Midbrain (tissue), 1 donor: ENCODE measurements at regions not wholly inside any gene's neighbourhood (a gene's known extent, or its start where the extent isn't known, plus 50 kb on each side); places are given as distances from the start of the nearest gene placed in this dataset.
"Not testable (repeated sequence)": the region's sequence is repeated elsewhere in the genome, so short reads cannot be mapped to it uniquely, and the experiment has no call there.

Experiments used
- DNase-seq: peaks from one replicate; lab custom pipeline; 2025; lab: John Stamatoyannopoulos, UW

DNA sequence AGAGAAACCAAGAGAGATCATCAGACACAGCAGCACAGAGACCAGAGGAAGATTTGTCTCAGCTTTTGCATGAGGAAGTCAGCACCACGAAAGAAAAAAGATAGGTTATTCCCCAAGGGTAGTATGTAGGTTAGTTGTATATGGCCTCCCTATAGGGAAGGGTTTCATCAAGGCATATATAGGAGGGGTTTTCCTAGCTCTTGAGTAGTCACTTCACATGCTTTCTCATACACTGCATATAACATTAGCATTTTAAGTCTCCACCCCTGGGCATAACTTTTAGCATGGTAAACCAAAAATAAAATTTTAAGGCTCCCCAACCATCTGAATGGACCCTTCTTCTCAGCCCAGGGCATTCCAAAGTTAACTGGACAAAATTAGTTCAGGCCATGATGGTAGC is 1571.6 kb upstream of the ACO1 start:
- no peak for DNase-seq

DNA sequence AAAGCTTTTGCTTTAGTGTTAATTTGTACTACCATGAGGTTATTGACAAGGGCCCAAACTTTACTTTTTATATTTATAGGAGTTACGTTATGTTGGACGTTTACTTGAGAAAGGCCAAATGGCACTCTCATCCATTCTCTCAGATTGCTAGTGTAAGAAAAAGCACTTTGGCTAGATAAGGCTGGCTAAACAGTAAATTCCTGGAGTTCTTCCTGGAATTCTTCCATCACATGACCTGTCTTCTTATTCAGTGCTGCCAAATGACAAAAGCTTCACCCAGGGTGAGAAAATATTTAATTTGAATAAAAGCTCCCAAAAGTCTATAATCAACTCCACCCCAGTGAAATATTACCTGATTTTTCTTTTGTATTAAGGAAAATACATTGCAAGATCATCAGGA is 1568.9 kb upstream of the ACO1 start:
- no peak for DNase-seq

DNA sequence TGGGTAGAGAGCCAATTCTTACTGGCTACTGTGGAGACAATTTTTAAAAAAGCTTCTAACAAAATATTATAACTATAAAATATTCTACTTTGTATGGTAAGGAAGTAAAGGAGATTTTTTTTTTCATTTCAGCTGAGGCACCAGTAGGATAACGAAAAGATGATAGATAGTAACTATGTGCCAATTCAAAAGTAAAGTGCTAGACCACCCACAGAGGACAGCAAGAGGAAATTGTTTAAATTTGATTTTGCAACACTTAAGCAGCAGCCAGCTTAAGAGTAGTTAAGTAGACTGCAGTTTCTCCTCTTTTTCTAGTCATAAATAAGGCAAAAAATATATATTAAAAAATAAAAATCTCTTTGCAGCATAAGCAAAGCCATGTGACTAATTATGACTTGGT is 1539.3 kb upstream of the ACO1 start:
- no peak for DNase-seq

DNA sequence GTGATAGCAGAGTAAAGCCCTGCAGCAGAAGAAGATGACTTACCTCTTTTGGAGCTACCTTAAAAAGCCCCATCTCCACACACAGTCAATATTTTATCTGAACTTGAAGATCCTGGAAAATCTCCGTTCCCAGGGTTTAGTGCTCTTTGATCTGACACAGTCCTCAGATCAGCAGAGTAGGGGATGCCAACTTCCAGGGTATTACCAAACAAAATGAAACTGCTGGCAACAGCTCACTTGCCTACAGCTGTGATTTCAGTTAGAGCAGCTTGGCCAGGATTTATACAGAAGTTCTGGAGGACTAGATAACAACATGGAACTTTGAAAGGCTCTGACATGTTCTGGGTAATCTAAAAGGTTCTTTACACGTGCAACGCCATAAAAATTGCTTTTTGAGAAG is 1537.8 kb upstream of the ACO1 start:
- DNase-seq, result no peak

DNA sequence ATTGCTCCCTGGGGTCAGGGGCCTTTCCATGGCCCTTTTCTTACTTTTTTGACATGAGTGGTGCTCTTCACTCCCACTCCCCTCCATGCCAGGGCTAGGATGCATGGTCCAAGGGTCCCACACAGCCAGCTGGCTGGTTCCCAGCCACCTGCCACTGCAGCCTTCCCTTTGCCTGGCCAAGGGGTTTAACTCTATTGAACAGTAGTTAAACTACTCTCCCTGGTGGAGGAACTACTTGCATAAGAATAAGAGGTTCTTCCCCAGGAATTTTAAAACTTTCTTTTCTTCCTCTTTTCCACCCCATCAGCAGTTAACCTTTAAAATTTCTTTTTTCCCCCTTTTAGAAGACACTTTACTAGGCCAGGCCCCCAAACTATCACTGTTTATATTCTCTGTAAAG is 1532.8 kb upstream of the ACO1 start:
- DNase-seq, result no peak

DNA sequence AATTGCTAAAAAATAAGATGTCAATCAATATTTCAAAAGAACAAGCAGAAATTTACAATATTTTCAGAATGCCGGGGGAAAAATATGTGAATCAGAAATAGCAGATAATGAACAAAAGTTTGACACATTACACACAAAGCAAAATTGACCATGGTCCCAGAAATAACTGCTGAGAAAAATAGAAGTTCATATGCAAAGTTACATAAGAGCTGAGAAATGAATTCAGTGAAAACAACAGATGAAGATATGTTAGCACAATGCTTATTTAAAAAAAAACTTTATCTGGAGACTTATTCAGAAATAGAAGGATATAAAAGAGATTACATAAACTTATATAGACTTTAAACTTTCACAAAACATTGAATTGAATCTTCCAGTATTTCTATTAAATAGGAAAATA is 1483.7 kb upstream of the ACO1 start:
- no peak for DNase-seq

DNA sequence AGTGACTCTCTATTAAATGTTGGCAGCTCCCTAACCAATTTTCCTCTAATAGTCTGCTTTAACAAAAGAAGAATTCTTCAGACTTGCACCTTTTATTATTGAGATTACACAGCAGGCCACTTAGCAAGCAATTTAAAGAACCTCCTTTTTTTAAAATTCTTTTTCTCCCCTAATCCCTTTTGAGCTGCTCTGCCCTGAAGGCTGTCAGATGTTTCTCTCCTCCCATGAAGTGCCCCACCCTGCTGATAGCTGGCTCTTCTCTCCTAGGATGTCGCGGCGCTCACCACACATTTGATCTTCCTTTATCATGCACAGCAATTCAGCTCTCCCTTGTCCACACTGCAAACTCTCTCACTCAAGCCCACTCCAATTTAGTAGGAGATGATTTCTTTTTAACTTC is 1471.1 kb upstream of the ACO1 start:
- no peak for DNase-seq

DNA sequence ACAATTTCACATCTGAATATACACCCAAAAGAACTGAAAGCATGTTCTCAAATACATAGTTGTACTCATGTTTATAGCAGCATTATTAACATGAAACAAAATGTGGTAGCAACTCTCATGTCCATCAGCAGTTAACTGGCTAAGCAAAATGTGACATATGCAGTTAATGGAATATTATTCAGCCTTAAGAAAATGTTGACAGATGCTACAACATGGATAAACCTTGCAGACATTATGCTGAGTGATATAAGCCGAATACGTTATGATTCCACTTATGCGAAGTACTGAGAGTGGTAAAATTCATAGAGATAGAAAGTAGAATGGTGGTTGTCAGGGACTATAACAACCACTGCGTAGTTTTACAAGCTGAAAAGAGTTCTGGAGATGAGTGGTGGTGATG is 1469.0 kb upstream of the ACO1 start:
- DNase-seq, result no peak

DNA sequence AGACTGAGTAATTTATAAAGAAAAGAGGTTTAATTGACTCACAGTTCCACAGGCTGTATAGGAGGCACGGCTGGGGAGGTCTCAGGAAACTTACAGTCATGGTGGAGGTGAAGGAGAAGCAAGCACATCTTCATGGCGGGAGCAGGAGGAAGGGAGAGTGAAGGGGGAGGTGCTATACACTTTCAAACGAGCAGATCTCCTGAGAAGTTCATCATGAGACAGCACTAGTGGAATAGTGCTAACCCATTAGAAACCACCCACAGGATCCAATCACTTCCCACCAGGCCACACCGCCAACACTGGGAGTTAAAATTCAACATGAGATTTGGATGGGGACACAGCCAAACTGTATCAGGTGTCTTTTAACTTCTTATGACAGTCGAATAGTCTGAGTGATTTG is 1459.3 kb upstream of the ACO1 start:
- DNase-seq, result no peak

DNA sequence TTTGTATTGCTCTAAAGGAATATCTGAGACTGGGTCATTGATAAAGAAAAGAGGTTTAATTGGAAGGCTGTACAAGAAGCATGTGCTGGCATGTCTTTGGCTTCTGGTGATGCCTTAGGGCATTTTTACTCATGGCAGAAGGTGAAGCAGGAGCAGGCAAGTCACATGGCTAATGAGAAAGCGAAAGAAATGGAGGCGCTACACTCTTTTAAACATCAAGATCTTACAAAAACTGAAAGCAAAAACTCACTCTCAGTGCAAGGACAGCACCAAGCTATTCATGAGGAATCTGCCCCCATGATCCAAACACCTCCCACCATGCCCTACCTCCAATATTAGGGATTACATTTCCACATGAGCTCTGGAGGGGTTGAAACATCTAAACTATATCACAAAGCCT is 1458.8 kb upstream of the ACO1 start:
- no peak for DNase-seq

DNA sequence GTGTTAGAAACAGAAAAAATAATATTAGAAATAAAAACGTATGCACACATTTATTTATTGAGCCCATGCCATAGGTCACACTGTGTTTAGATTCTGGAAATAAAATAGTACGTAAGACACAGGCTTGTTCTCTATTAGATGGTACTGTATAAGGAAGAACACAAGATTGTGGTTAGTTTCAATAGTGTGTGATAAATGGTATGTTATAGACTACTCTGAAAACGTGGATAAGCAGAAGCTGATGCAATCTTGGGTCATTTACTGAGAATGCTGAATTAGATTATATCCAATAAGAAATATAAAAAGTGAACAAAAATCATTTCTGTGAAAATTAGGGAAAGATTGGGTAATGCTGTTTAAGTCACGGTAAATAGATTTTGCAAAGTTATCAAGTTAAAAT is 1456.4 kb upstream of the ACO1 start:
- DNase-seq, result no peak

DNA sequence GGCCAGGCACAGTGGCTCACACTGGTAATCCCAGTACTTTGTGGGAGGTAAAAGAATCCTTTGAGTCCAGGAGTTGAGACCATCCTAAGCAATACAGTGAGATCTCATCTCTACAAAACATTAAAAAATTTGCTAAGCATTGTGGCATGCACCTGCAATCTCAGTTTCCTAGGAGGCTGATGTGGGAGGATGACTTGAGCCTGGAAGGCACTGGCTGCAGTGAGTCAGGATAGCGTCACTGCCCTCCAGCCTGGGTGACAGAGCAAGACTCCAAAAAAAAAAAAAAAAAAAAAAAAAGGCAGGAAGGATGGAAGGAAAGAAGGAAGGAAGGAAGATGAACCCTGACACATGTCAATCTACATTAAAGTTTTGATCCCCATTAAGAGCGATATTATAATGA is 1452.2 kb upstream of the ACO1 start:
- DNase-seq, result no peak

DNA sequence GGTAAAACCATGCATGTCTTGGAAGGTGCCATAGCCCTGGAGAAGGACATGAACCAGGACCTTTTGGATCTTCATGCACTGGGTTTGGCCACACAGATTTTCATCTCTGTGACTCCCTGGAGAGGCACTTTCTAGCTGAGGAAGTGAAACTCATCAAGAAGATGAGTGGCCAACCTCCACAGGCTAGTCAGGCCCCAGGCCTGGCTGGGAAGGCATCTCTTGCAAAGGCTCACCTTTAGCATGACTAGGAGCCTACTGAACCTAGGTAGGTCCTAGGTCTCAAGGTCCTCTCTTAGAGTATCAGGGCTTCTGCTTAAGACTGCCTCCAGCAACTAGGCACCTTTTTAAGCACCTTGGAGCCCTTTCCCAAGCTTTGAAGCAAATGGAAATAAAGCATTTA is 1448.7 kb upstream of the ACO1 start:
- no peak for DNase-seq

DNA sequence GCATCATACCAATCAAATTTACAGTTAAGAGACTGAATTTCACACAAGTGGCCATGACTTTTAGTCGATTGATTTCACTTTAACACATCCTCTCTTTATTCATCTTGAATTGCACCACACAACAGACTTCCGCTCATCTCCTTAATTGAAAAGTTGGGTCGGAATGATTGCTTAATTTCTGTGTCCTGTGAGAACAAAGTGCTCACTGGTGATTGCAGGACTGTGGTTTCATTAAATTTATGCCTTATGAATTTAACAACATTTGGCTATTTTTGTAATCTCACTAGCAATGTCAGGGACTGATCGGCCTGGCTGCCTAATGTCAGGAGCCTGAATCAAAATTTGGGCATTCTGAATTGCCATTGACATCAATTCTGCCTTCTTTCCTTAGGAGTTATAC is 1447.3 kb upstream of the ACO1 start:
- DNase-seq, result no peak

DNA sequence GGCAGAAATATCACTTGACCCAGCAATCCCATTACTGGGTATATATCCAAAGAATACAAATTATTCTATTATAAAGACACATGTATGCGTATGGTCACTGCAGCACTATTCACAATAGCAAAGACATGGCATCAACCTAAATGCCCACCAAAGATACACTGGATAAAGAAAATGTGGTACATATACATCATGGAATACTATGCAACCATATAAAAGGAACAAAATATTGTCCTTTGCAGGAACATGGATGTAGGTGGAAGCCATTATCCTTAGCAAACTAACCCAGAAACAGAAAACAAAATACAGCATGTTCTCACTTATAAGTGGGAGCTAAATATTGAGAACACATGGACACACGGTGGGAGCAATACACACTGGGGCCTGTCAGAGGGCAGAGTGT is 1441.6 kb upstream of the ACO1 start:
- not testable (repeated sequence) for DNase-seq

DNA sequence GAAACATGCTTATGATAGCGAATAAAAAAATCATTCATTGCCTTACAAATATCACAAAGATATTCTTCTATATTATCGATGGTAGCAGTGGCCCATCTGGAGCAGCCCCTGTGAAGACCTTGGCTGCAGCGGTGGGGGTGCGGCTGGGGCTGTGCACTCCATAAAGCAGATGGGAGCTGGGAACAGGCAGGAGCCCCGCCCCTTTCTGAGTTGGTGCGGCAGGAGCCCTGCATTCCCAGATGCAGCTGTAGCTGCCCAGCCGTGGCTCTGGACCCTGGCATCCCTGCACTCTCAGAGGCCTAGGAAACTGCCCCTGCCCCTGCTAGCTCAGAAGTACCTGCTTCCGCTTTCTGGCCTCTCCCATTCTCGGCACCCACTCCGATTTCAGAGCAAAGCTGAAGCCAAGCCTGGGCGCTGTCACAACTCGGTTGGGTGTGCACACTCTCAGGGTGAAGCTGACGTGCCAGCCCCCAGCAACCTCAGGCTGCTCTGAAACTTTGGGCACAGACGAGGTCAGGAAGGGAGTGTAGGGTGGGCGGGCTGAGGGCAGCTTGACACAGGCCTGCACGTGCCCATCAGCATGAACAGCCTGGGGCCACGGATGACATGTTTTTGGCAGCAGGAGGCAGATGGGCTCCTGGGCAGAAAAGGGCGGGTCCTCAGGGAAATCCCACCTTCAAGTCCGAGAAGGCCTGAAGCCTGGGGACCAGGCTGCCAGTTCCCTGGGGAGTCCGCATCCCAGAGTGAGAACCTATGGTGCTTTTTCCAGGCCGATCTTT is 1440.8 kb upstream of the ACO1 start:
- DNase-seq, result no peak

DNA sequence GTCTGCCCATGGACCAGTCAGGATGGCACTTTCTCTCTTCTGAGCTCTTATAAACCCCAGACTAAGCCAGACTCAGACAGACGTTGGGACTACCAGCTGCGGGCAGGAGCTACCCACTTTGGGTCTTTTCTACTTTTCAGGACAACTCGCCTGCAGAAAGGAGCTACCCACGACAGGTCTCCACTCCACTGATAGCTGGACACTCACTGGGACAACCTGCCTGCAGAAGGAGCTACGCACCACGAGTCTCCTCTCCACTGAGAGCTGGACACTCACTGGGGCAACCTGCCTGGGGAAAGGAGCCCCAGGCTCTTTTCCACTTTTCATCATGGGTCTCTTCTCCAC is 1440.2 kb upstream of the ACO1 start:
- no peak for DNase-seq

DNA sequence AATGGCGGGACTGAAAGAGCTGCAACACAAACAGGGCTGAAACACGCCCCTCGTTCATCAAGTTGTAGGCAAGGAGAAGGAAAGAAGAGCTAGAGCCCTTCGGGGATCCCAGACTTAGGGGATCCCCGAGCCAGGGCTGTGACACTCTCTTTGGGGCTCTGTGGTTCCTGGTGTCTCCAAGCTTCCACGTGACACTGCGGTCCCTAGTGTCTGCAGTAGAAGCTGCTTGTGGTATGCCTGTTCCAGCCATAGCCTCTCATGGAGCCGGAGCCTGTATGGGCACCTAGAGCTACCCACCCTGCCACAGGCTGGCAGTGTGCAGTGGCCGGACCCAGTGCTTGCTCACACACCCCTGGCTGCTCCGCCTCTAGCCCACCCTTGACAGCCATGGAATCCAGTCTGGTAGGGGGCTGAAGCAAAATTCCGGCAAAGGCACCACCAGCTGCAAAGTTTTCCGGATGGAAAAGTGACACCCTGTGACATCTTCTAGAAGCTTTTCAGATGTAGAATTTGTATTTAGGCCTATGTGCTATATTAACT is 1439.6 kb upstream of the ACO1 start:
- no peak for DNase-seq

DNA sequence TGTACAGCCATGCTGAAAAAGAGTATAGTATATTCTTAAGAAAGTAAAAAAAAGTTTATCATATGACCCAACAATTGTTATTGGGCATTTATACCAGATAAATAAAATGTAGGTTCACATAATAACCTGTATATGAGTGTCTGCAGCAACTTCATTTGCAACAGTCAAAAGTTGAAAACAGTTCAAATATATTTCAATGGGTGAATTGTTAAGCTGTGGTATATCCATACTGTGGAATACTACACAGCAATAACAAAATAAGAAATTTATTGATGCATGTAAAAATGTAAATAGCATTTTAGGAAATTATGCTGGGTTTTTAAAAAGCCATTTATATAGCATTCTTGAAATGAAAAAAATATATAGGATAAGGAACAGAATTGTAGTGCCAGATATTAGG is 1420.1 kb upstream of the ACO1 start:
- no peak for DNase-seq

DNA sequence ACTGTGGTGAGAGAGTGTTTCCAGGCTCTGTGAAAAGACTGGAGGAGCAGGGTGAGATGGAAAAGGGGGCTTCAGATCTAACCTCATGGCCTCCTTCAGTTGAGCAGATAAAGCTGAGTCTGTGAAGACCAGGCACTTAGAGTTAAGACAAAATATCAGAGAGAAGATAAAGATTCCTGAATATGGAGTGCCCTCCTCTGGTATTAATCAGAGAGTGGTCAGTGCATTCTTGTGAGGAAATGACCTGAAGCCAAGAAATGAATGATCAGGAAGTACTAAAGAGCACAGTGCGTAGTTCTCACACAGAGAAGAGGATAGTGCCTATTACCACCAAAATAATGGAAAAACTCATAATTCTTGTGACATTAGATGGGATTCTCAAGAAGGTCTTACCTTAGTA is 1417.0 kb upstream of the ACO1 start:
- DNase-seq, result peak; percentile 31

DNA sequence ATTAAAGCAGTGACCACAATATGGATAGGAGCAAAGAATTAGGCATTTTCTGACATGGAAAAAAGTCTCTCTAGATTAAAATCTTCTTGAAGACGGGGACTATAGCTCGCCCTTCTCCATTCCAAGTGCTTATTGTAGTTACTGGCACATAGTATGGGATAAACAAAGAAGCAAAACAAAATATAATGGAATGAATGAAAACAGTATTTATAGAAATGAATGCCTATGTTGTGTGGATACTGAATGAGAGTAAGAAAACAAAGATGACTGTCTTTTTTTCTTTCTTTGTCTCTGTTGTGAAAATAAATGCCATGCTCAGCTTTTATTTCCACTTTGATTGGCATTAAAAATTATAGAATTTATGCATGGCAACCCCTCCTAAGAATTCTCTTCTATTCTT is 1414.3 kb upstream of the ACO1 start:
- DNase-seq, result no peak

DNA sequence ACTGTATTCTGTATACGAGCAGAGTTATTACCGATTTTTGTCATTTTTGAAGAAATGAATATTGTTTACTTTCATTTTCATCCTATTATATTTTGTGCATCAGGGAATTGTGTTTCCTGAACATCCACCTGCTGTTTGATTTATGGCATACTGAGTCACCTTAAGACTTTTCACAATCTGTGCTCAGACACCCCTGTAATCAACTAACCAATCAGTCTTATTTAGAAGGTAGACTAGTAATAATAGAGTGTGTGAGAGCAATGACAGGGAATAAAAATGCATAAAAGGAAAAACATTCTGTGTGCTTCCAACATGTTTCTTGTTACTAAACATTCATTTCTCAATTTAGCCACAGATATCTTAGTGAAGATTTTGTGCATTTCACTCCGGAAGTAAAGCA is 1413.6 kb upstream of the ACO1 start:
- no peak for DNase-seq

DNA sequence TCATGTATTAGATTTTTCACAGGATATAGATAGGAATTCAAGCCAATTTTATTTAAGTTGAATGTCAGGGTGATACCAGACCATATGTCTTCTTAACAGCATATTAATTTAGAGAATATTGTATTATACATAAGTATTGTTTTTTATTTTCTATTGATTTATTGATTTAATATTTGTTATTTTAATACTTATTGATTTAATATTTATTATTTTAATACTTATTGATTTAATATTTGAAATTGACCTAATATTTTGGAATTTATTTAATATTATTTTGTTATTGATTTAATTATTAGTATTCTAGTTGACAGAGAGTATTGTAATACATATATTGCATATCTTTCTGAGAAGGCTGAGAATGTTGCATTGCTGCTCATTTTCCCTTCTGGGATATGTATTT is 1411.8 kb upstream of the ACO1 start:
- DNase-seq, result no peak

DNA sequence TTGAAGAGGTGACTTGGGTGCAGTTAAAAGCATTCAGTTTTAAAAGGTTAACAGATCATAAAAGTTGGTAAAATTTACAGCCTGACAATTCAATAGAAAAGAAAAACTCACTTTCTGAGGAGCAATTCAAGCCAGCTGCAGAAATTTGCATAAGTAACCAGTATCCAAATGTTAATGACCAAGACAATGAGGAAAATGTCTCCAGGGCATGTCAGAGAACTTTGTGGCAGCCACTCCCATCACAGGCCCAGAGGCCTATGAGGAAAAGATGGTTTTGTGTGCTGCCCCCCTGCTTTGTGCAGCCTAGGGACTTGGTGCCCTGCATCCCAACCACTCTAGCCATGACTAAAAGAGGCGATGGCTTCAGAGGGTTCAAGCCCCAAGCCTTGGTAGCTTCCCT is 1406.5 kb upstream of the ACO1 start:
- DNase-seq, result no peak
